Suprapubic skin (tissue), 3 donors: ENCODE measurements at regions not wholly inside any gene's neighbourhood (a gene's known extent, or its start where the extent isn't known, plus 50 kb on each side); places are given as distances from the start of the nearest gene placed in this dataset.

Experiments used
- CTCF ChIP-seq, 2 donors: fragments of 200-600 bp in 1 of 2; fragments of 450-650 bp in 1 of 2; sonication (generic) in 1 of 2; IDR thresholded peaks; one replicate each; pipeline ENCODE4 v1.5.1; 2016 to 2019; ENCODE audit warnings: antibody characterized with exemption in 2 of 2, mild to moderate bottlenecking in 1 of 2, moderate library complexity in 1 of 2
- EP300 ChIP-seq: sonication (generic); formaldehyde crosslinking; IDR thresholded peaks from one replicate; pipeline ENCODE4 v1.6.1; 2017; ENCODE audit warnings: antibody characterized with exemption

GRCh38 chr20:53806683-53807401 is 213.2 kb upstream of the ZNF217 start:
- TF ChIP-seq CTCF (IDR thresholded peaks at IDR 0.05) (no peak), EP300 (no peak)
